Activated CD8-positive, alpha-beta memory T cell treated with anti-CD3 and anti-CD28 coated beads for 4 hours (primary cell): ENCODE measurements at regions not wholly inside any gene's neighbourhood (a gene's known extent, or its start where the extent isn't known, plus 50 kb on each side); places are given as distances from the start of the nearest gene placed in this dataset.
"Not testable (repeated sequence)": the region's sequence is repeated elsewhere in the genome, so short reads cannot be mapped to it uniquely, and the experiment has no call there.

ENCODE experiments used
- DNase-seq, 2 donors: peaks; one replicate each; pipeline ENCODE4 v3.0.0-alpha.2; 2020; ENCODE audit warnings: low read depth in 2 of 2

- no peak for DNase-seq
Observed at GRCh38 chr3:124362455-124362854, 367.8 kb upstream of the UMPS start.

DNA sequence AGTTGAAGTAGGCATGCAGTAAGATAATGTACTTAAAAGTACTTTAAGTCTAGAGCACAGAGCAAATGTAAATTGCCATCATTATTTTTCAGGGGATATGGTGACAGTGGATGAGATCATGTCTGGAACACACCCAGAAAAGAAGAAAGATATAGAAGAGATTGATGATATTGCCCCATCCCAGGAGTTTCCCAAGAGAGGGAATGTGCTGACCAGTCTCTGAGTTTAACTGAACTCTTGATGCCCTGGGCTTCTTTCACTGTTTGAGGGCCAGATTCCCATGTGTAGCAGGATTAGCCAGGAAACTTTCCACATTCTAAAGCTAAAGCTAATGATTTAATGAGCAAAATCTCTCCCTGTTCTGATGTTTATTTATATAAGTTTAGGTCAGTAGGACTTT, 366.8 kb upstream of the UMPS start:
- DNase-seq, result no peak

- no peak for DNase-seq
Observed at GRCh38 chr3:124364317-124365020, 365.8 kb upstream of the UMPS start.

GRCh38 chr3:124366655-124367054, 363.6 kb upstream of the UMPS start:
- DNase-seq, result not testable (repeated sequence)

- DNase-seq, result no peak
Observed at GRCh38 chr3:124372775-124373174, 357.5 kb upstream of the UMPS start.

GRCh38 chr3:124373524-124373923, 356.7 kb upstream of the UMPS start:
- no peak for DNase-seq

- no peak for DNase-seq
Observed at GRCh38 chr3:124374583-124374982, 355.7 kb upstream of the UMPS start.

DNA sequence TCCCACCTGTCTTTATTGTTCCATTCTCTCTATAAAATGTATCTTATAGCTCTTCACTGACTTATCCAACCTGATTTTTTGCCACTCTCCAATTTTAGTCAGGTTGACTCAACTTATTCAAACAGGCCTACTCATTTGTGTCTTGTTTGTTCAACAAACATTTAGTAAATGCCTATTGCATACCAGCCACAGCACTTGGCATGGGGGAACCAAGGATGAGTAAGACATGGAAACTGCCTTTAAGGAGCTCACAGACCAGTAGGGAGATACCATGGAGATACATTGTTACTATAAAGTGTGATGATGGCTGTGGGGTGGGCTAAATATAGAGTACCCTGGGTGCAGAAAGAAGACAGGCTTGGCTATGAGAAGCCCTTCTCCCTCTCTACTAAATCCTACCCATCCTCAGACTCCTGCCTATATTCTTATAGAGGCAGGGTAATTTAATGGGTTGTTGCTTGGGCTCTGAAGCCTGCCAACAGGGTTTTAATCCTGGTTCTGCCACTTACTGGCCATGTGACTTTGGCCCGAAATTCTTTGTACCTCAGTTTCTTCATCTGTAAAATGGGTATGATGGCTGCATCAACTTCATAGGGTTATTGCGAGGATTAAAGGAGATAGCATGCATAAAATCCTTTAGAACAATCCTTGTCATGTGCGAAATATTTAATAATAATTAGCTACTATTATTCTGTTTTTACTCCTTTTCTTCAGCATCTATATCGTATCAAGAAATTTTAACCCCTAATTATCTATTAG, 348.5 kb upstream of the UMPS start:
- DNase-seq, result no peak

DNA sequence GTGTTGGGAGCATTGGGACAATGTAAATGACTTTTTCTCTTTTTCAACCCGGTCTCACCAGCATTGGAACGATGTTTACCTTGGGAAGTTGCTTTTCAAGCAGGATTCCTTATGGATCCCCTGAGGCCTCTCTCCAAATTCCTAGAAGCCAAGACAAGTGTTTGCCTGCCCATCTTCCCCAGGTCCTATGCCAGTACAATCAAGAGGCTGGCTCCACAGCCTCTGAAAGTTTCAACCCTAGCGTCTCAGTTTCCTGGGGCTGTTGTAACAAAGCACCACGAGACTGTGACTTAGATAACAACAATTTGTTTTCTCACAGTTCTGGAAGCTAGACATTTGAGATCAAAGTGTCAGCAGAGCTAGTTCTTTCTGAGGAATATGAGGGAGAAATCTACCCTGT, 347.2 kb upstream of the UMPS start:
- DNase-seq, result no peak

- no peak for DNase-seq
Observed at GRCh38 chr3:124383846-124384466, 346.3 kb upstream of the UMPS start.

GRCh38 chr3:124384527-124384926, 345.7 kb upstream of the UMPS start:
- DNase-seq, result no peak

GRCh38 chr3:124385996-124386395, 344.3 kb upstream of the UMPS start:
- DNase-seq, result no peak

DNA sequence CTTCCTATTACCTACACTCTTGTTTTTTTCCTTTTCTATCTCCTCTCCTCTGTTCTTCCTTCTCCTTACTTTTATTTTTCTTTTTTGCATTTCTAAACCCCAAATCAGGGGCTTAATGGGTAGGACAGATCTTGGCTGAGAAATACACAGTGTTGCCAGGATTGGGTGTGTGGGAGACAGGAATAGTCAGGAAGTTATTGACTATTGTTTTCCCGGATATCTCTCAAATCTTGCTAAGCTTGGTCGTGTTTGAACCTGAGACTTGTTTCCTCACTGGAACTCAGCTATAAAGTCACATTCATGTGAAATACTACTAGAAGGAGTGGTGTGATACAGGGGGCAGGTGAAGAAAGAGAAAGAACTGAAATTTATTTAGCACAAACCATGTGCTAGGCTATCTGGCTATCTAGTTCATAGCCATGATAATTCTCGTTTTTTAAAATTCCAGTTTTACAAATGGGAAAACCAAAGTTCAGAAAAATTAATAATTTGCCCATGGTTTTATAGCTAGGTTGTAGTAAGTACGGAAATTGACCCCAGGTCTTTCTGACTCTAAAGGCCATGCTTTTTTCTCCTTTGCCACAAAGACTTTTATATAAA, 343.2 kb upstream of the UMPS start:
- no peak for DNase-seq

GRCh38 chr3:124391774-124392173, 338.5 kb upstream of the UMPS start:
- no peak for DNase-seq

GRCh38 chr3:124393340-124393739, 336.9 kb upstream of the UMPS start:
- DNase-seq, result no peak

GRCh38 chr3:124395162-124395561, 335.1 kb upstream of the UMPS start:
- no peak for DNase-seq

DNA sequence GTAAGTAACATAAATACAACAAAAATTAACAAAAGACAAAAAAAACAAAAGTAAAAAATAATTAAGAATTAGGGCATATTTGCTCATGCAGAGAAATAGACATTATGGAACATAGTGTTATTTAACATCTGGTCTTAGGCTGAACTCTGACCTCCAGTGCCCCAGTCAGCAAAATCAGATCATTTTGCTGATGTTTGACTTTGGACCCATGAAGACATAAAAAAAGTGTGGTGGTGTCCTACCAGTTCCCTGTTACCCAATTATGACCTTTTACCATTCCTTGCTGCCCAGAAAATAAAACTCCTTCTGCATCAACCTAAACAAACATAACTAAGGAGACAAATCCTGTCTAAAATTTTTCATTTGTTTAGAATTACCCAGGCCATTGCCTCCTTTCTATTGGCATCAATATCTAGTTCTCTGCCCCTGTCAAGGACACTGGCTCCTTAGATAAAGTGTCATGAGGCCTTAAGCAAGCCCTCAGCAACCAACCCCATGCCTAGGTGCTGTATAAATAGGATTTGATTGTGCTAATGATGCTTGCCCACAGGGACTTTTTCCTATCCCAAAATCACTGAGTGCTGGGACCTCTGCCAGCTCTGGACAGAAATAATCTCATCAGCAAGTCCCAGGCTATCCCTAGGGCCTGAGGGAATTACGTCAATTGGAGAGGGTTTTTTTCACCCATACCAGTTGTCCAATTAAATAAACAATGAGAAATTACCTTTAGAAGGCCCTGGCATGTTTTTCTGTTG, 334.5 kb upstream of the UMPS start:
- no peak for DNase-seq

GRCh38 chr3:124396339-124396950, 333.8 kb upstream of the UMPS start:
- no peak for DNase-seq

DNA sequence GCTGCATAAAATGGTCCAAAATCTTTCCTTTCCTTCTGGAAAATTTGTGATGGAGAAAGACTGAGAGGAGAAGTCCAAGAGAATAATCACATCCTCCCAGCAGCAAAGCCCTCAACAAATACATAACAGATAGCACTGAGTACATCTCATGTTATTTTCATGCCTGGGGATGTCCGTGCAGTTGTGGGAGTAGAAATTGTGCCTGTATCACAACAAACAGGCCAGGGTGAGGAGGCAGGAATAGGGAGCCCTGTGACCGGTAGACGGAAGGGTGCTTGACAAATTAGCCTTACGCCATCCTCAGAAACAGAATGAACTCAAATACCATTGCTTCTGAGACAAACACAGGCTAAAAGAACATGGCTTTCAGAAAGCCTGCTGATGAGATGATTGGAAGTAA, 333.2 kb upstream of the UMPS start:
- DNase-seq, result no peak

- DNase-seq, result no peak
Observed at GRCh38 chr3:124398594-124398993, 331.7 kb upstream of the UMPS start.

DNA sequence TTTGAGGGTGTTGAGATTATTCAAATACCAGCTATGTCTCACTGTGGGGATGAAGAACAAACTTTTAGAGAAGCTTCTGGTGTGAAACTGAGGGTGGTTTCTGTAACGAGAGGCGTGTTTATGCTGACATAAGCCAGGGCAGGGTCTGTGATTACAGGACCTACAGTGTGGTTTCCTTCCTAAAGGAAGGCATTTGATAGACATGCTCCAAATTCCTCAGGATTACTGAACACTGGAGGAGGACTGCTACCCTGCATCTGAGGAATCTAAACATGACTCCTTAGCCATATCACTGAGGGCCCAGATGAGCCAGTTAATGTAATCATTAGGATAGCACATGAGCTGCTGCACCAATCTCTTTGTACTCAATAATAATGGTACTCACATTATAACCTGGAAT, 328.4 kb upstream of the UMPS start:
- no peak for DNase-seq
